Spinal cord (tissue), 9 donors: ENCODE measurements at regions not wholly inside any gene's neighbourhood (a gene's known extent, or its start where the extent isn't known, plus 50 kb on each side); places are given as distances from the start of the nearest gene placed in this dataset.

Experiments used
- DNase-seq, 6 donors: peaks; one replicate each; pipeline versions ENCODE4 v3.0.0 to v3.0.0-alpha.2; 2013 to 2015; ENCODE audit warnings: low spot score in 6 of 6, low read depth in 4 of 6
- H3K27ac ChIP-seq: one replicate; pipeline ENCODE4 v1.5.1; 2013; ENCODE audit warnings: low read depth, low read length, control low read depth
- H3K27me3 ChIP-seq: one replicate; pipeline ENCODE4 v1.6.1; 2013; ENCODE audit warnings: low read length; ENCODE audit not compliant: control insufficient read depth, insufficient read depth
- H3K36me3 ChIP-seq: one replicate; pipeline ENCODE4 v1.6.1; 2013; ENCODE audit warnings: low read length; ENCODE audit not compliant: control insufficient read depth, insufficient read depth
- H3K4me1 ChIP-seq: one replicate; pipeline ENCODE4 v1.6.1; 2013; ENCODE audit warnings: low read length; ENCODE audit not compliant: control insufficient read depth, insufficient read depth
- H3K4me3 ChIP-seq: one replicate; pipeline ENCODE4 v1.5.1; 2013; ENCODE audit warnings: low read depth, low read length, control low read depth
- H3K9me3 ChIP-seq: one replicate; pipeline ENCODE4 v1.6.1; 2013; ENCODE audit warnings: low read length; ENCODE audit not compliant: control insufficient read depth, insufficient read depth
- whole genome bisulfite sequencing: methylation state at CpG from one replicate; pipeline ENCODE4 v1.1.5; 2013; ENCODE audit warnings: missing lambda C conversion rate; ENCODE audit not compliant: insufficient coverage; 5-methylcytosine and 5-hydroxymethylcytosine counted together
- donor health status: healthy.

- Histone ChIP-seq H3K27ac (no peak overlapping the region), H3K27me3 (no peaks in the 10 kb centered on the region), H3K4me1 (no peaks in the 10 kb centered on the region), H3K36me3 (no peaks in the 10 kb centered on the region), H3K4me3 (no peak overlapping the region), H3K9me3 (peaks cover 3% of the 10 kb centered on the region)
- no CpG with 5 or more reads among the region's 6 CpGs for WGBS
- DNase-seq, result no peak
Measured at GRCh38 chr12:103086471-103086870, 129.0 kb downstream of the ASCL1 start.

GRCh38 chr12:103093499-103094106 lies 136.1 kb downstream of the ASCL1 start:
- no CpG with 5 or more reads among the region's 3 CpGs for WGBS
- DNase-seq, result no peak
- no peaks in the 10 kb centered on the region for H3K4me1 ChIP-seq

DNA sequence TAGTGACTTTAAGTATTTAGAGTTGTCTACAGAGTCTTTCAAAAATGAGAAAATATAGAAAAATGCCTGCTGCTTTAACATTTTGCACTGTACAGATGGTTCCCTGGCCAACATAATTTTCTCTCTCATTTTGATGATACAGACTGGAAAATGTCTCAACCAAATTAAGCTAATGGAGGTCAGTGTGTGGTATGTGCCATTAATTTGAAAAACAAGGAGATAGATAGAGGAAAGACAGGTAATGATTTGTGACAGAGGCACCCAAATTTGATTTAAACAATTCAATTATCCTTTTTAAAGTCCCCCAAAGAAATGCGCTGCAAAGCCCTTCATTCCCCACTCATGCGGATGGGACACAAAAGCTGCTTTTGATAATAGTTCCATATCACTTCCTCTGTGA lies 140.0 kb downstream of the ASCL1 start:
- no peaks in the 10 kb centered on the region for H3K36me3 ChIP-seq
- WGBS, result no CpG with 5 or more reads among the region's 2 CpGs
- no peaks in the 10 kb centered on the region for H3K27me3 ChIP-seq
- DNase-seq, result no peak
- H3K4me1 ChIP-seq, result no peaks in the 10 kb centered on the region
- no peaks in the 10 kb centered on the region for H3K9me3 ChIP-seq
- H3K27ac ChIP-seq, result no peak overlapping the region
- H3K4me3 ChIP-seq, result no peak overlapping the region

More at GRCh38 chr12:103093499-103094106, 136.1 kb downstream of the ASCL1 start:
- Histone ChIP-seq H3K9me3 (no peaks in the 10 kb centered on the region), H3K27ac (no peak overlapping the region), H3K36me3 (no peaks in the 10 kb centered on the region), H3K4me3 (no peak overlapping the region), H3K27me3 (no peaks in the 10 kb centered on the region)

DNA sequence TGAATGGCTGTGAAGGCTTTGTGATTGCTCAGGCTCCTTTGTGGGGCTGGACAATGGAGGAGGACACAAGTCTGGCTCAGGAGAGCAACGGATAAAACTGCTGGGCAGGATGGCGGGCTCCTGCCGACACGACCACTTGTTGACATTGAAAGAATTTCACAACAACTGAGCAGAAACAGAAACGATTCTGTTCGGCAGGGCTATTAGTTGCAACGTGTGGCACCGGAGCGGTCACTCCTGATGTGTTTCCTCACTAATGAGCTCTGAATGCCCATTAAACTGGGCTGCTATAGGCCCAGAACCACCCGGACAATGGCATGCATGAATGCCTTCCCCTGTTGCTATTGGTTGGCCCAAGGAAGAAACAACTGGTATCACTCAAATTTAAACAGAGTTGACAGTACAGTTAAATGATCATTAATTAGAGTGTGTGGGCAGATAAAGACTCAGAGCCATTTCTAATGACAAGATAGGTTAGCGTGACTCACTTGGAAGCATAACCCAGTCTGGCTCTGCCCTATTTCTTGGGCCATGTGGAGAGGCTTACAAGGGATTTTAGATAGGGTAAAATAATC lies 142.9 kb downstream of the ASCL1 start:
- 32% methylated on average over 11 of the region's 11 CpGs for WGBS
- Histone ChIP-seq H3K27ac (no peak overlapping the region), H3K27me3 (no peaks in the 10 kb centered on the region), H3K9me3 (no peaks in the 10 kb centered on the region), H3K36me3 (no peaks in the 10 kb centered on the region), H3K4me3 (no peak overlapping the region), H3K4me1 (no peaks in the 10 kb centered on the region)
- peak in 4 of 6 donors; percentile 6 to 66 (median 34) for DNase-seq

DNA sequence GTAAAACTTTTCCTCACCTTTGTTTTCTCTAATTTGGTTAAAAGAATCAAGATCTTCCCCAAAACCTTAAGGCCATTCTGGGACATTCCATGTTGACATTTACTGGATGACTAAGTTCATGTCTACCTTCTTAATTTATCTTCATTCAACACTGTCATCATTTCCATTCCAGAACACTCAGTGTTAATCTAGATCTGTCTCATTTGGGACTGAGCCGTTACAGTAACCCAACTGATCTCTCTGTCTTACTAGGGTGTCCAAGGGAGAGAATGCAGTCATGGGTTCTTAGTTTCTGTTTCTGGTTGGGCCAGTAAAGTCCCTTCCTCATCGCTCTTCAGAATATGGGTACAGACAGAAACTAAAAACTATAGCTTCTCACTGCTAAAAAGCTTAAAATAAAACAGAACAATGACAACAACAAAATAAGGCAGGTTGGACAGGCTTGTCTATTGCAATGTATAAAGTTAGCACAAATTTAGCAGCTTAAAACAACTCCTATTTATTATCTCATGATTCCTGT lies 144.8 kb downstream of the ASCL1 start:
- WGBS, result no CpG with 5 or more reads among the region's 2 CpGs
- no peak overlapping the region for H3K4me3 ChIP-seq
- H3K27ac ChIP-seq, result no peak overlapping the region
- H3K36me3 ChIP-seq, result no peaks in the 10 kb centered on the region
- no peaks in the 10 kb centered on the region for H3K9me3 ChIP-seq
- no peaks in the 10 kb centered on the region for H3K4me1 ChIP-seq
- DNase-seq, result no peak
- H3K27me3 ChIP-seq, result no peaks in the 10 kb centered on the region

DNA sequence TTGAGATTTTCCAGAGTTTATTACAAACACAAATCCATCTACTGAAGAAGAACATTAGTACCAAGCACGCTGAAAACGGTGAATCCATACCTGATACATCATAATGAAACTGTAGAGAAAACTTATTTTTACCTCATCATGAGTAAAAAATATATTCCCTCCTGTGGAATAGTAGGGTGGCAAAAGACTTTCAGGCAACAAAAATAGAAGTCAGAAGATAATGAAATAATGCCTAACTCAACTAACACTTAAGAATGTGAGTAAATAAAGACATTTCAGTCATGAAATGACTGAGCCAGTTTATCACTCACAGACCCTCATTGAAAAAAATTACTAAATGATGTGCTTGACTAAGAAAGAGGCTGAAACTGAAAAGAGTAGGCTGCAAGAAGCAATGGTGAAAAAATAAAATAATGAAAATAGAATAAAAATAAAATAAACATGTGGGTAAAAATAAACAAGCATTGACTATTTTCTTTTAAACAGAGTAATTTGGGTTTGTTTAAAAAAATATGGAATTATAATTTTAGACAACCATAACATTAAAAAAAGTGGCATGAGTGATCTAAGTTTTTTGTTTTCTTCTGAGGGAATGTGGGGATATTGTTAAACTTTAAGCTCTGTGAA lies 148.6 kb downstream of the ASCL1 start:
- no peak for DNase-seq
- no CpG with 5 or more reads among the region's 2 CpGs for WGBS
- no peaks in the 10 kb centered on the region for H3K36me3 ChIP-seq
- H3K27ac ChIP-seq, result no peak overlapping the region
- no peaks in the 10 kb centered on the region for H3K4me1 ChIP-seq
- no peak overlapping the region for H3K4me3 ChIP-seq
- H3K9me3 ChIP-seq, result no peaks in the 10 kb centered on the region
- no peaks in the 10 kb centered on the region for H3K27me3 ChIP-seq

- no peak for DNase-seq
- Histone ChIP-seq H3K27ac (no peak overlapping the region), H3K4me3 (no peak overlapping the region), H3K9me3 (no peaks in the 10 kb centered on the region), H3K4me1 (no peaks in the 10 kb centered on the region), H3K36me3 (no peaks in the 10 kb centered on the region), H3K27me3 (no peaks in the 10 kb centered on the region)
- WGBS, result 100% methylated on average over 1 of the region's 3 CpGs
Measured at GRCh38 chr12:103109861-103110260, 152.4 kb downstream of the ASCL1 start.

DNA sequence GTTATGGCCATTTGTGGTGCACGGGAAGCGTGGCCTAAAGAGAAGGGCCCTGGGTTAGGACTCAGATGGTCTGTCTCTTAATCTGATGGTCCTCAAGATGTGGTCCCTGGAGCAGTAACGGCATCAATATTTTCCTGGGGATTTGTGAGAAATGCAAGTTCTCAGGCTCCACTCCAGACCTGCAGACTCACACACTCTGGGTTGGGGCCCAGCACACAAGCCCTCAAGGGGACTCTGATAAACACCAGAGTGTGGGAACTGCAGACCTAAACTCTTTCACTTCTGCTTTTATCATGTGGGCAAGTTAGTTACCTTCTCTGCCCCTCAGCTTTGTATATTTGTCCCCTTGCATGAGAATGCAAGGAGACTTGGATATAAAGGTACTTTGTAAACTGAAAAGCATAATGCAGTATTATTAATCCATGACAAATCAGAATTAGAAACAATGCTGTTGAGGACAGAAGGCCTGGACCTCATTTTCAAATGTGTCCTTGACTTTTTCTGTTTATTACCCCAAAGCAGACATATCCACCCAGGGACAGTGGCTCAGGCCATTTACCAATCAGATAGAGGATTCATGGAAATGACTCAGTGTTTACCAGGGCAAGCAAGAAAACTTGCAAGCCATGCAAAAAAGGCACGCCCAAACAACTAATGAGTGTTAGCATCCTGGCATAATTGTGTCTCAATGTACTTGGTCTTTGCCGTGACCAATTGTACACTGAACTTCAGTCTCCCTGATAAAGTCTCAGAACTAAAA lies 157.0 kb downstream of the ASCL1 start:
- H3K36me3 ChIP-seq, result no peaks in the 10 kb centered on the region
- 89% methylated on average over 4 of the region's 5 CpGs for WGBS
- no peak for DNase-seq
- H3K4me1 ChIP-seq, result no peaks in the 10 kb centered on the region
- no peaks in the 10 kb centered on the region for H3K27me3 ChIP-seq
- H3K27ac ChIP-seq, result no peak overlapping the region
- H3K9me3 ChIP-seq, result no peaks in the 10 kb centered on the region
- no peak overlapping the region for H3K4me3 ChIP-seq

GRCh38 chr12:103128862-103129501 lies 171.5 kb downstream of the ASCL1 start:
- Histone ChIP-seq H3K36me3 (no peaks in the 10 kb centered on the region), H3K4me1 (no peaks in the 10 kb centered on the region), H3K4me3 (no peak overlapping the region), H3K27me3 (no peaks in the 10 kb centered on the region), H3K27ac (no peak overlapping the region), H3K9me3 (peaks cover 6% of the 10 kb centered on the region)
- no peak for DNase-seq
- WGBS, result 77% methylated on average over 3 of the region's 3 CpGs
